ENCODE measurements at regions not wholly inside any gene's neighbourhood (a gene's known extent, or its start where the extent isn't known, plus 50 kb on each side); places are given as distances from the start of the nearest gene placed in this dataset.

GRCh38 chr2:150997702-150998440 is 263.8 kb downstream of the RBM43 start:
- CTCF ChIA-PET: no interaction called here
- no peak overlapping the region for H3K4me3 Mint-ChIP-seq
- DNase-seq (ENCODE audit: low spot score) (no peak), ATAC-seq (no peak)
- no peaks in the 10 kb centered on the region for H3K4me1 Mint-ChIP-seq
- no peaks in the 10 kb centered on the region; the same call in 1 of the 2 replicates for H3K27me3 Mint-ChIP-seq (ENCODE audit: low read depth)
- TF ChIP-seq ZNF281 (CRISPR knock-in tag; IDR thresholded peaks at IDR 0.05) (no peak), TEAD4 (CRISPR knock-in tag; IDR thresholded peaks at IDR 0.05) (no peak), SMAD4 (CRISPR knock-in tag; IDR thresholded peaks at IDR 0.05) (no peak)
- H3K9me3 Mint-ChIP-seq: peaks cover 7% of the 10 kb centered on the region
- H3K36me3 Mint-ChIP-seq: 0 out of 2 replicates have a peak, but pooled peaks cover 2% of the 10 kb centered on the region
- POLR2A ChIA-PET: no interaction called here
- no peak overlapping the region for H3K27ac Mint-ChIP-seq

GRCh38 chr2:150997066-150997465 is 264.6 kb downstream of the RBM43 start:
- CTCF ChIA-PET: no interaction called here
- 0 out of 2 replicates have a peak, but pooled peaks cover 2% of the 10 kb centered on the region for H3K36me3 Mint-ChIP-seq
- H3K27me3 Mint-ChIP-seq (ENCODE audit: low read depth): no peaks in the 10 kb centered on the region; the same call in 1 of the 2 replicates
- DNase-seq (ENCODE audit: low spot score) (no peak), ATAC-seq (no peak)
- peaks cover 7% of the 10 kb centered on the region for H3K9me3 Mint-ChIP-seq
- POLR2A ChIA-PET: no interaction called here
- H3K27ac Mint-ChIP-seq: no peak overlapping the region
- no peak for TF ChIP-seq GRHL2 (CRISPR knock-in tag; IDR thresholded peaks at IDR 0.05; ENCODE audit: insufficient replicate concordance, severe bottlenecking)
- TF ChIP-seq KAT7 (CRISPR knock-in tag; IDR thresholded peaks at IDR 0.05; ENCODE audit: borderline replicate concordance): no peak
- no peak for TF ChIP-seq ATF1 (CRISPR knock-in tag; IDR thresholded peaks at IDR 0.05)
- TF ChIP-seq ZNF512 (CRISPR knock-in tag; IDR thresholded peaks at IDR 0.05; ENCODE audit: borderline replicate concordance): no peak
- TF ChIP-seq TCF7 (CRISPR knock-in tag; IDR thresholded peaks at IDR 0.05; ENCODE audit: low read depth): no peak
- TF ChIP-seq FOXJ3 (CRISPR knock-in tag; IDR thresholded peaks at IDR 0.05; ENCODE audit: borderline replicate concordance): no peak
- no peak for TF ChIP-seq HMGA2 (CRISPR knock-in tag; IDR thresholded peaks at IDR 0.05)
- TF ChIP-seq ZNF671 (CRISPR knock-in tag; IDR thresholded peaks at IDR 0.05): no peak
- no peak for TF ChIP-seq TEAD4 (CRISPR knock-in tag; IDR thresholded peaks at IDR 0.05)
- TF ChIP-seq NR3C1 (CRISPR knock-in tag; conservative IDR thresholded peaks at IDR 0.05; ENCODE audit: low read depth): no peak
- no peak for TF ChIP-seq ZNF281 (CRISPR knock-in tag; IDR thresholded peaks at IDR 0.05)
- TF ChIP-seq, protein P1, sequence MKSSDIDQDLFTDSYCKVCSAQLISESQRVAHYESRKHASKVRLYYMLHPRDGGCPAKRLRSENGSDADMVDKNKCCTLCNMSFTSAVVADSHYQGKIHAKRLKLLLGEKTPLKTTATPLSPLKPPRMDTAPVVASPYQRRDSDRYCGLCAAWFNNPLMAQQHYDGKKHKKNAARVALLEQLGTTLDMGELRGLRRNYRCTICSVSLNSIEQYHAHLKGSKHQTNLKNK (CRISPR knock-in tag; IDR thresholded peaks at IDR 0.05): no peak
- TF ChIP-seq E2F1 (CRISPR knock-in tag; IDR thresholded peaks at IDR 0.05): no peak
- TF ChIP-seq JUN (CRISPR knock-in tag; IDR thresholded peaks at IDR 0.05): no peak
- TF ChIP-seq NFE2L1 (CRISPR knock-in tag; IDR thresholded peaks at IDR 0.05): no peak
- TF ChIP-seq SMAD3 (CRISPR knock-in tag; IDR thresholded peaks at IDR 0.05; ENCODE audit: borderline replicate concordance): no peak
- TF ChIP-seq FOXK1 (CRISPR knock-in tag; IDR thresholded peaks at IDR 0.05): no peak
- no peaks in the 10 kb centered on the region for H3K4me1 Mint-ChIP-seq
- no peak overlapping the region for H3K4me3 Mint-ChIP-seq

All from WTC11 (cell line).